Fibroblast of lung (primary cell): ENCODE measurements at regions not wholly inside any gene's neighbourhood (a gene's known extent, or its start where the extent isn't known, plus 50 kb on each side); places are given as distances from the start of the nearest gene placed in this dataset.

Experiments used
- EZH2 ChIP-seq: IDR thresholded peaks from 2 replicates; pipeline ENCODE4 v1.5.1; 2012; ENCODE audit warnings: low read length, control low read depth, mild to moderate bottlenecking; ENCODE audit errors: missing control alignments
- TF ChIP-seq, protein P1 (sequence below), 2 donors: IDR thresholded peaks in 1 of 2; conservative IDR thresholded peaks in 1 of 2; 1 replicate in 1 of 2; 2 replicates in 1 of 2; pipeline ENCODE4 v1.5.1; 2011 to 2012; ENCODE audit warnings: low read length in 2 of 2, control low read depth in 1 of 2, inconsistent platforms in 1 of 2, low read depth in 1 of 2, mild to moderate bottlenecking in 1 of 2

- TF ChIP-seq, protein P1, sequence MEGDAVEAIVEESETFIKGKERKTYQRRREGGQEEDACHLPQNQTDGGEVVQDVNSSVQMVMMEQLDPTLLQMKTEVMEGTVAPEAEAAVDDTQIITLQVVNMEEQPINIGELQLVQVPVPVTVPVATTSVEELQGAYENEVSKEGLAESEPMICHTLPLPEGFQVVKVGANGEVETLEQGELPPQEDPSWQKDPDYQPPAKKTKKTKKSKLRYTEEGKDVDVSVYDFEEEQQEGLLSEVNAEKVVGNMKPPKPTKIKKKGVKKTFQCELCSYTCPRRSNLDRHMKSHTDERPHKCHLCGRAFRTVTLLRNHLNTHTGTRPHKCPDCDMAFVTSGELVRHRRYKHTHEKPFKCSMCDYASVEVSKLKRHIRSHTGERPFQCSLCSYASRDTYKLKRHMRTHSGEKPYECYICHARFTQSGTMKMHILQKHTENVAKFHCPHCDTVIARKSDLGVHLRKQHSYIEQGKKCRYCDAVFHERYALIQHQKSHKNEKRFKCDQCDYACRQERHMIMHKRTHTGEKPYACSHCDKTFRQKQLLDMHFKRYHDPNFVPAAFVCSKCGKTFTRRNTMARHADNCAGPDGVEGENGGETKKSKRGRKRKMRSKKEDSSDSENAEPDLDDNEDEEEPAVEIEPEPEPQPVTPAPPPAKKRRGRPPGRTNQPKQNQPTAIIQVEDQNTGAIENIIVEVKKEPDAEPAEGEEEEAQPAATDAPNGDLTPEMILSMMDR (conservative IDR thresholded peaks at IDR 0.05 in 1 of 2, IDR thresholded peaks at IDR 0.05 in 1 of 2; ENCODE audit: low read depth in 1 of 2, low read length in 2 of 2) = no peak
- TF ChIP-seq EZH2 = no peak
Observed at GRCh38 chr20:58023346-58023745, 205.1 kb downstream of the ANKRD60 start.
